HG02938 (cell line): ENCODE measurements at regions not wholly inside any gene's neighbourhood (a gene's known extent, or its start where the extent isn't known, plus 50 kb on each side); places are given as distances from the start of the nearest gene placed in this dataset.
"Not testable (repeated sequence)": the region's sequence is repeated elsewhere in the genome, so short reads cannot be mapped to it uniquely, and the experiment has no call there.

Experiments used
- ATAC-seq: cut with Tn5 transposase; IDR thresholded peaks from one replicate; pipeline ENCODE4 v1.9.1; 2021; ENCODE audit warnings: mild to moderate bottlenecking, moderate library complexity; ENCODE audit not compliant: unreplicated experiment

DNA sequence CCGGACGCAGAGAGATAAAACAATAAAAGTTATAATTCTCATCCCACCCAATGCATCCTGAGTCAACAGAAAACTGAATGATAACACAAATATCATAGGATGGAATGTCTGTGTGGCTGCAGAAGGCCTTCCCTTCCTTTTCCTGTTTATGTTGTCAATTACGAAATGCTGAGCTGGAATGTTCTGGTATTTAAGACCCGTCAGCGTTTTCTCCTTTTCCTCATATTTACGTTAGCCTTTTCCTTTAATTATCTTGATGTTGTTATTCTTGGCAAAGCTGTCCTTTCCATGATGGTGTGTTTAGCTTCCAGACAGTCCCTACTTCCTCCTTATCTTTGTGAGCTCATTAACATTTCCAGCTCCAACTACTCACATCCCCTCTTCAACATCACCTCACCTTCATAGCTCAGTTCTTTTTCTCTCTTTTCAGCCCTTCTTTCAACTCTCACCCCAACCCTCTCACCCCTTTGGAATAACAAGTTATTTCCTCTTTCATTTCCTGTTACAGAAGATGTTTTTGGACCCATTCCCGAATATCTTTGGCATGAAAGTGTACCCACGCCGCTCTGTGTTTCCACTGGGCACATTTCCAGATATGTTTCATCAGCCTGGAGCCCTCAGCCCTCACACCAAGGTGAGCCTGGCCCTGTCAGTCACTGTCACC lies 221.6 kb downstream of the NR2F1-AS1 start:
- ATAC-seq, result no peak

DNA sequence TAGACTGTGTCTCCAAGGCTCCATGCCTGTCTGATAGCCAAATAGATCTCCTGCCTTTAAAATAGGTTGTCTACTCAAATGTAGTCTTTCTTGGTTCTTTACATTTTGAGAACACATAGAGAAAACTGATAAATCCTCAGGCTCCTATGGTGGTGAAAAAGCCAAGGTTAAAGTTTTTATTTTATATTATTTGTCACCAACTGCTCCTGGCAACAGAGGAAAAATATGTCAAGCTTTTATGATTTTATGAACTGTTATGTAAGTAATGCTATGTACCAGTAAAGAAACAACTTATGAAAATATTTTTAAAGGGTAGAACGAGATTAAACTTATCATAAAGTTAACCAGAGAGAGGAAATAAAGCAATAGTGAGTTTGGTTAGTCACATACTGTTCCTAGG lies 222.8 kb downstream of the NR2F1-AS1 start:
- ATAC-seq, result no peak

DNA sequence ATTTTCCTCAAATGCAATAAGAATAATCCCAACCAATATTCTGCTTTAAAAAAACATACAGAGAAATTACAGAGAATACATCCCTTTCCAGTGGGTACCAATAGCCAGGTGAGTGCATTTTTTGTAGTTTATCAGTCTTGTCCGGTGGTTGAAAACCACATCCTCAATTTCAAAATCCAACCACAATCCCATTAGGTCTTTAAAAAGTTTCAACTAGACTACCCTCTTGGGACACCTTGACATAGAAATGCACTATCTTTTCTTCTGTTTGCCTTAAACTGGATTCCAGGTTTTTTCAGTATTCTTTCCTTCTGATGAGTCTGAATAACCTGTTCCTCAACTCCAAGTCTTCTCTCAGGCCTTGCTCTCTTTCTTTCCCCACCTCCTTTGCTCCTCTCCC lies 223.3 kb downstream of the NR2F1-AS1 start:
- no peak for ATAC-seq

DNA sequence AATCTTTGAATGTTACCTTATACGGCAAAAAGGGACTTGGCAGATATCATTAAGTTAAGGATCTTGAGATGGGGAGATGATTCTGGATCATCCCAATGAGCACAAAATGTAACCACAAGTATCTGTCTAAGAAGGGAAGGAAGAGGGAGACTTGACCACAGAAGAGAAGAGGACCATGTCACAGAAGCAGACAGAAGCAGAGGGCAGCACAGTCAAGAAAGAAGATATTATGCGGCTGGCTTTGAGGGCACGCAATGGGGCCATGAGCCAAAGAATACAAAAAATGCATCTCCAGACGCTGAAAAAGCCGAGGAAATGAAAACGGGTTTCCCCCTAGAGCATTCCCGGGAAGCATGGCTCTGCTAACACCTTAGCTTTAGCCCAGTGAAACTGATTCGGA lies 225.3 kb downstream of the NR2F1-AS1 start:
- ATAC-seq, result no peak

DNA sequence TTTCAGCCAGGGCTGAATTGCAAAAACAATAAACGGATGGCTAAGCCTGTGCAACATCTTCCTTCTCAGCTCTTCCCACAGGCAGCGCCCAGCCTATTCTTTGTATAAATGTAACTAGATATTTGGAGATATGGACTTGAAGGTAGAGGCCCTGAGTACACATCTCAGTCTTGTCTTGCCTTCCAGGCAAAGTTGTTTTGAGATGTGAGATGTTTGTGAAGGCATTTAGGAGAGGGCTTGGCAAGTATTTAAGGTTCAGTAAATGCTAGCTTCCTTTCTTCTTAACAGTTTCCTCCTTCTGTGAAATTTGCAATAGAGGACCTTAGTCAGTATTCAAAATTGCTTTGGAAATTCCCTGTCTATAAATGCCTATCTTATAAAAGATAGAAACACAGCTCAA lies 228.8 kb downstream of the NR2F1-AS1 start:
- ATAC-seq, result no peak

DNA sequence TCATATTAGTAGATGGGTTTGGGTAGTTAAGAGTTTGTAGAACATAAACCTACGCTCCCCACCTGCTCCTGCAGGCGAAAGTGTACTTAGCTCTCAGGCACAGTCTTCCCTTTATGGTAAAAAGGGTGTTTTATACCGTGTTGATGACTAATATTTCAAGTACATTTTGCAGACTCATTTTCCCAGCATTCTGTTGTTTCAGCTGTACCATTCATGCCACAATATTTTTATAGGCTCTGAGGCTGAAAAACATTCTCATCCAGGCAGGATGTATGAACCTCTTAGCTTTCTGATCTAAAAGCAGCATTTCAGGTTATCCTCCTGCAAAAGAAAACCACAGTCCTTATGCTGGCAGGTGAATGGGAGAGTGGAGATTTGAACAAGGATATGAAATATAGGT lies 231.4 kb downstream of the NR2F1-AS1 start:
- no peak for ATAC-seq

DNA sequence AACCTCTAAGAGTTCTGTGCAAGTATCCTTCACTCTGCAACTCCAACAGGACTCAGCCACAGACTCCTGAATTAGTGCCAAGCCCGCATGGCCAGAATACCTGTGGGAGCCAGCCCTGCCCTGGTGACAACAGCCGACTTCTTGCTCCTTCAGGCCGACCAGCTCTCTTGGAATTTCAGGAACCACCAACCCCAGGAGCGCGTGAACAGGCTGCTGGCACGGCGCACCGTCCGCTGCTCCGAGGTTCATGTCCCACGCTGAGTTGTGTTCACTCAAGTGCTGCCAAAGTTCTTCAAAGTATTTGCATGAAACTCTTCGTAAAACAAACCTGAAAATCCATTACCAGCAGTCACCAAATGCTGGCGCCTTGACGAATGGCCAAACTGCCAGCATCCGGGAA lies 232.8 kb downstream of the NR2F1-AS1 start:
- no peak for ATAC-seq

DNA sequence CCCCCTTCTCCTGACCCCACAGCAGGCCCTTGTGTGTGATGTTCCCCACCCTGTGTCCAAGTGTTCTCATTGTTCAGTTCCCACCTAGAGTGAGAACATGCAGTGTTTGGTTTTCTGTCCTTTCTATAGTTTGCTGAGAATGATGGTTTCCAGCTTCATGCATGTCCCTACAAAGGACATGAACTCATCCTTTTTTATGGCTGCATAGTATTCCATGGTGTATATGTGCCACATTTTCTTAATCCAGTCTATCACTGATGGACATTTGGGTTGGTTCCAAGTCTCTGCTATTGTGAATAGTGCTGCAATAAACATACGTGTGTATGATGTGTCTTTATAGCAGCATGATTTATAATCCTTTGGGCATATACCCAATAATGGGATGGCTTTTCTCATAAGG lies 234.2 kb downstream of the NR2F1-AS1 start:
- not testable (repeated sequence) for ATAC-seq

DNA sequence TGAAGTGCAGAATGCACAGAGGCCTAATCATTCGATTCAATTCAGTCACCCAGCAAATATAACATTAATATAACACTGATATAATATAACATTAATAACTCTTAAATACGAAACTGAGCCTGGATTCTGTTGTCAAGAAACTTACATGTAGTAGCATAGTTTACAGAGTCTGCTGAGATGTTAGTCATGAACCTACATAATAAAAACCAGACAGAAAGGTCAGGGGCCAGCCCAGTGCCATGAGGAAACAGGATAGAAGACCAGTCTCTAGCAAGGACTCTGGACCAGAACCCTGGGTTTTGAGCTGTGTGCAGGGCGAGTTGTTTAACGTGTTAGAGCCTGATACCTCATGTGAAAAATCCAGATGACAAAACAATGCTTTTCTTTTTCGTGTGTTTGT lies 234.7 kb downstream of the NR2F1-AS1 start:
- no peak for ATAC-seq

DNA sequence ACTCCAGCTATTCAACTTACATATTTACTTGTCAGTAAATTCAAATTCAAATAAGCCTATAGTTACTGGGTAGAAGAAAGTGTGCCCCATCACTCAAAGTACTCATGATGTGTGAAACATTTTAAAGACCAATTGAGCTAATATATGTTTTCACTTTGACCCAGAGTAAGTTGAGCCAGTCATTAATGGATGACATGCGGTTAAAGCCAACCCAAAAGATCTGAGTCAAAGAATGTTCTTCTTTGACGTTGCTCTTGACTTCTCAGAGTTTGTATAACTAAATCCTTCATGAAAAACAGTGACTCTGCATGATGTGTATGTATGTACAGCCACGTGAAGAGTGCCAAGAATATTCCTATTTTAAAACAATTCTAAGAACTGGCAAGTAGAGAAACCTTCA lies 237.4 kb downstream of the NR2F1-AS1 start:
- ATAC-seq, result no peak

DNA sequence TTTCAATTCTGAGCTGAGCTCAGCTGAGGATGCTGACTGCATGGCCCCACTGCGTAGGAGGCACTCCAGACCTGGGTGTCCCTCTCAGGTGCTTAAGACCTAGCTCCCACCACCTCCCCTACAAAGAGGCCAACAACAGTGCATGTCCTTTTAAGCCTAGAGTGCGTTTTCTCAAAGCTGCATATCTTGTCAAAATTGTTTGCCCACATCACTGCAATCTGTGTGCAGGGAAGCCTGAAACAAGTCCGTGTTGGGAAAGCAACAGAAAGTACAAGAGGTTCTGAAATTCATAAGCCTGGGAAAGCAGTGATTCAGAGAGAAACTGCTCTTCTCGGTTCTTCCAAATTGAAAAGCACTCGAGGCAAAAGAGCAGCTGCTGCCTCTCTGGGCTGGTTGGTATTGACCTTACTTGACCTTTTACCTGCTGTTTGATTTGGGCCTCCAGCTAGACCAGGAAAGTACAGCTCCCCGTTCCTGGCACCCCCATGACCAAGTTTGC lies 238.4 kb downstream of the NR2F1-AS1 start:
- ATAC-seq, result peak; percentile 45

DNA sequence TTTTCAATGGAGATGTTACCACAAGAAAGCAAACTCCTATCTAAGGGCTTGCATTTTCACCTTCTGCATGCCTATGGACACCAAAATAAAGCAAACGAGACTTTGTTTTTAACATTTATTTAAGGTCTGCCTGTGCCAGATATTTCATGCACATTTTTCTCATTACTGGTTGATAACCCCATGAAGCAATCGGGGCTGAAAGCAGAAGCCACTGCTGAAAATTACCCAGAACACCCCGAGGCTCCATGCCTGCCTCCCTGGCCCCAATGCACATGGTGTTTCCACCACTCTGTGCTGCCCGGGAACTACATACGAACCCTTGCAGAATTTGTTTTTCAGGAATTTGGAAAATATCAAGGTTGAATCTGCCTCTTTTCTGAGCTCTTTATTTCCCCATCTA lies 240.1 kb downstream of the NR2F1-AS1 start:
- ATAC-seq, result no peak

DNA sequence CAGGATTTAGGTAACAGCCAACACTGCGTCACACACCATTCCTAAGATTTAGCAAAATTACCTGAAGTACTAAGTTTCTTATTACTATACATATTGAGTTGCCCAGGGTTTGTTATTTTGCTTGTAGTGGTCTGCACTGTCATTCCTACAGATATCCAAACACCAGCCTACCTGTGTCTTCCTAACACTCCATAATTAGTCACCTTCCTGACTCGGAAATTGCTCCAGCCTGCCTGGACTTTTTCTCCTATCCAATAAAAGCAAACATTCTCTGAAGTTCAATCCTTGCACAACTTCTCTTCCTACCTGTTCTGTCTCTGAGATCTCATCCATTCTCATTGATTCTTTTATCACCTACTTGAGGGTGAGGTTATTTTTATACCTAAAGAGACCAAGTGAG lies 243.9 kb downstream of the NR2F1-AS1 start:
- ATAC-seq, result no peak

DNA sequence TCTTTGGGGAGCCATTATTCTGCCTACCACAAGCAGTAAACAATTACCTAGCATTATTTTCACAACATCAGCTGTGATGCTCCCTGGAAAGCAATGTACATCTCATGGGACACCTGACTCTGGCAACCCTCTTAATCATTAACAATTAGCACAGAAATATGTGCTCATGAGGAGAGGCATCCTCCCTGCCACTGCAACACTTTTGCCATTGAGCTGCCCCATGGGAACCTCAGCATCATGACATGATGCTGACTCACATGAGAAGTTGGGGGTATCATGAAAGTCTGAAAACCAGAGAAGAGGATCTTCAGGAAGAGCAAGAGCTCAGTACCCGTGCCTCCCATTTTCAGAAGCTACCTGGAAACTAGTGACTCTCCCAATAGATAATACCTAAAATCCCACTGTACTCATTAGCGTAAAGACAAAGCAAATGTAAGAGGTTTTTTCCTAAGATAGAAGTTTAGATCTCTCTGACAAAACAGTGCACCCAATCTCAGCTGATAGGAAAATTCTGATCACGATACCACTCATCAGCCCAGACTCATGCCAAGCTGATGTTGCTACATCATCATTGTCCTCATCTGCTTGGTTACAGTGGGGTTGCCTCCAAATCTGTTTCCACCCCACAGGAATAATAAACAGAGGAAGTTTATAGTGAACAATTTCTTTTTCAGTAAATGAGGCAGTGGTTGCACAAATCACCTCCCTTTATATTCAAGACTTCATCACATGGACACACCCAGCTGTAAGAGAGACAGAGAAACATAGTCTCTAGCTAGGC lies 244.5 kb downstream of the NR2F1-AS1 start:
- no peak for ATAC-seq

DNA sequence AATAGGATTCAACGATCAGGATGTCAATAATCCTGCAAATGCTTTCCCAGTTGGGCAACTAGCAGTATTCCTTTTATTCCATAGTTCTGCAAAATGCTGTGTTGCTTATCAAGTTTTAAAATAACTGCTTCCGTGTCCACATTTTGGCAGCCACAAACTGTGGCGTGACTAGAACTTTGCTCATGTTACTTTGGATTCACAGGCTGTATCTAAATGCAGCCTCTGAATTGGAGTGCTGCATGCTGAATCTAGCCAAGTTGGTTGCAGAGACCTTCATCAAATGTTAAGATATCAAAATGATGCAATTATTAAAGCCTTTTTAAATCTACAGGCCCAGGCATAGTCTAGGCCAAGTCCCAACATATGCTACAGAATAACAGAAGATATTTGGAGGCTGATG lies 249.2 kb downstream of the NR2F1-AS1 start:
- ATAC-seq, result no peak

DNA sequence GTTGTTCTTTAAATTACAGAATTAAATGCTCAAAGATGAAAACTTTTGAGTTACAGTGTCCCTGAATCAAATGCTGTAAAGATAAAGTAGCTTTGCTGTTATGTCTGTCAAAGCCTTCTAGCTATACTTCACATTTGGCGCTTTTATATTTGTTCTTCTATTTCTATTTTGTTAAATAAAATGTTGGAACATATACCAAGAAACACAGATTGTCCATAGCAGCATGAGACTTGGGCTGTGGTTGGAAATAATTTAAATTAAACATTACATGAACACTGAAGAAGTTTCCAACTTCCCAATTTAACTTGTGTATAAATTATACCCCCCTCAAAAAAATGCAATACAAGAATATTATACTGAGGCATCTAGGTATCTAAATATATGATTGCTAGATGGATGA lies 249.8 kb downstream of the NR2F1-AS1 start:
- no peak for ATAC-seq

DNA sequence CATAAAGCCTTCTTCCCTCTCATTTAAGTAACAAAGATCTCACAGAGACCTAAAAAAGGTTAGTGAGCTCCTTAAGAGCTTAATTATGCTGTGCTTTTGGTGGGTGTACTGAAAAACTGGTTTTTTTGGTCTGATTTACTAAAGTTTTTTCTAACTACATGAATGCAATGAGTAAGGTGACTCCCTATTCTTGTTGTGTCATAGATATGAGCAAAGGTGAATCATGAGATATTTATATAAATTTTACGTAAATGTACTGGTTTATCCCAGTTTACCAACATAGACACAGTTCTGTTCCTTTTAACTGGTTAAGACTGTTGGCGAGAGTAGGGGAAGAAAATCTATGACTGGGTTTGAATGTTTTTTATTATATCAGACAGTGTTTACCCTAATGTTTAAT lies 250.5 kb downstream of the NR2F1-AS1 start:
- no peak for ATAC-seq

DNA sequence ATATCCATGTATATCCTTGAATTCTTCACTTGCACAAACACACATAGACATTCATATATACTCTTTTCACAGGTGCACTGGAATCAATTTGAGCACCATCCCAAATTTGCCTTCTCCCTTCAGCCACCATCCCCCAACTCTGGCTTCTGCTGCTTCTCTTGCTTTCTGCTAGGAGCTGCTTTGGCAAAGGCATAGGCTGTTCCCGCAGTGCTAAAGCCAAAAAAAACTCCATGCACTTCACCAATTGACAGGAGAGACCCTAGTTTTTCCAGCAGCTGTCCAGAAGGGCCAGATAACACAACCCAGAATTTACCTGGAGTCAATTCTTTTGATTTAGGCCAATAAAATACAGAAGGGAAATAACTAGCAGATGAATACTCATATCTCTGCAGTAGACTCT lies 251.3 kb downstream of the NR2F1-AS1 start:
- no peak for ATAC-seq

DNA sequence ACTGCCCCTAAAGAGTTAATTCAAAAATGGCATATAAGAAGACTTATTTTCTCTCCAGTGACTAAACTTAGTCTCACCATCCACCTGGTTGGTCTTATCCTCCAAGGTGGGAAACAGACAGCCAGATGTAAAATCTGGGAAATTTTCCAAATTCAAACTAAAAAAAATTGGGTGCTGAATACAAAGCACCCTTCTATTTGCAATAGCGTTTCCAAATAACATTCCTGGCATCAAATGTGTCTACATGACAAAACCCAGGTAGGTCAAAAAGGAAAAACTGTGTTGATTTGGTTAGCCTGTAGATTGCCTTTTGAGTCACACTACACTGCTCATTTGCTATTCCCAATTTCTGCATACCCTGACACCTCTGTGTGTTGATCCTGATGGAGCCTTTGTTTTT lies 252.2 kb downstream of the NR2F1-AS1 start:
- no peak for ATAC-seq

DNA sequence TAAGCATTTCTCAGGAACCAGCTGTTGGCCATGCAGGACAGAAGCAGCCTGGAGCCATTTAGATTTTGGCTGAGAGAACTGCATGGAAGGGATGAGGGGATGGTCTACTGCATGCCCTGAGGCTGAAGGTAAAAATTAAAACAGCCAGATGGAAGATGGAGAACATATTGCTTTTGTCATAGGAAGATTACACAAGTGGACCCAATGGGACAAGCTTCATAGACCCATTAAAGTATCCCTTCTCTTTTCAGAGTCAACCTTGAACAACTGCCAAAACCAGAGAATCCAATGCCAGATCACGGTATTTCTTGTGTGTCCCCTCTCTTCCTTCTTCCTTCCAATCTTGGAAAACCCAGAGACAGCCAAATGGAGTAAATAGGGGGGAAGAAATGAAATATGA lies 253.4 kb downstream of the NR2F1-AS1 start:
- no peak for ATAC-seq

DNA sequence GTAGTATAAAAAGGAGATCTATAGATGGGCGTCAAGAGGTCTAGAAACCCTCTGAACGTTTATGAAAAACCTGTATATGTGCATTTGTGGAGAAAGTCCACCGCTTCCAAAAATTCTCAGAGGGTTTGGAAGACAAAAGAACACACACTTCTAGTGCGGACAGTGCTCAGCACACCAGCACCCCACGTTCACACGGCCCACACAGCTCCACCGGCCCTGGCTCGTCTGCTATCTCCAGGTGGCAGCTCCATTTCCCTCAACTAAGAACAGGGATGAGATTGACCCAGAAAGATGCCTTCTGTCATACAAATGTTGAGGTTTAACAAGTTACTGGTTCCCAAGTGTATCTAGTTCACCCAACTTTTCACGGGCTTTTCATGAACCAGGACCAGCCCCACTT lies 255.1 kb downstream of the NR2F1-AS1 start:
- no peak for ATAC-seq
